GM21576 (cell line): ENCODE measurements at regions not wholly inside any gene's neighbourhood (a gene's known extent, or its start where the extent isn't known, plus 50 kb on each side); places are given as distances from the start of the nearest gene placed in this dataset.

Experiments used
- ATAC-seq: cut with Tn5 transposase; IDR thresholded peaks from one replicate; pipeline ENCODE4 v1.9.1; 2021; ENCODE audit warnings: mild to moderate bottlenecking, moderate library complexity; ENCODE audit not compliant: unreplicated experiment

GRCh38 chr2:104433657-104434056 lies 420.3 kb upstream of the POU3F3 start:
- ATAC-seq: no peak

GRCh38 chr2:104434318-104434792 lies 419.6 kb upstream of the POU3F3 start:
- peak; percentile 76 for ATAC-seq

- no peak for ATAC-seq
Observed at GRCh38 chr2:104434966-104435365, 418.9 kb upstream of the POU3F3 start.

- no peak for ATAC-seq
Observed at GRCh38 chr2:104438481-104438880, 415.4 kb upstream of the POU3F3 start.

- ATAC-seq: no peak
Observed at GRCh38 chr2:104443145-104443544, 410.8 kb upstream of the POU3F3 start.

- no peak for ATAC-seq
Observed at GRCh38 chr2:104444392-104444791, 409.5 kb upstream of the POU3F3 start.

GRCh38 chr2:104444889-104445288 lies 409.0 kb upstream of the POU3F3 start:
- no peak for ATAC-seq

GRCh38 chr2:104447831-104448434 lies 406.0 kb upstream of the POU3F3 start:
- ATAC-seq: no peak

GRCh38 chr2:104448661-104449440 lies 405.1 kb upstream of the POU3F3 start:
- ATAC-seq: no peak

GRCh38 chr2:104452558-104452957 lies 401.4 kb upstream of the POU3F3 start:
- no peak for ATAC-seq

- ATAC-seq: no peak
Observed at GRCh38 chr2:104462731-104463130, 391.2 kb upstream of the POU3F3 start.

- ATAC-seq: no peak
Observed at GRCh38 chr2:104465981-104466380, 387.9 kb upstream of the POU3F3 start.

GRCh38 chr2:104468846-104469245 lies 385.1 kb upstream of the POU3F3 start:
- ATAC-seq: no peak

- ATAC-seq: no peak
Observed at GRCh38 chr2:104472076-104472475, 381.8 kb upstream of the POU3F3 start.

- no peak for ATAC-seq
Observed at GRCh38 chr2:104473546-104473945, 380.4 kb upstream of the POU3F3 start.

- no peak for ATAC-seq
Observed at GRCh38 chr2:104474716-104475115, 379.2 kb upstream of the POU3F3 start.

GRCh38 chr2:104476075-104476474 lies 377.8 kb upstream of the POU3F3 start:
- ATAC-seq: no peak

- ATAC-seq: no peak
Observed at GRCh38 chr2:104476563-104476988, 377.3 kb upstream of the POU3F3 start.

GRCh38 chr2:104481341-104481740 lies 372.6 kb upstream of the POU3F3 start:
- no peak for ATAC-seq

- no peak for ATAC-seq
Observed at GRCh38 chr2:104487366-104487765, 366.5 kb upstream of the POU3F3 start.

- no peak for ATAC-seq
Observed at GRCh38 chr2:104493698-104494097, 360.2 kb upstream of the POU3F3 start.

GRCh38 chr2:104501342-104501741 lies 352.6 kb upstream of the POU3F3 start:
- no peak for ATAC-seq
